ENCODE measurements at regions not wholly inside any gene's neighbourhood (a gene's known extent, or its start where the extent isn't known, plus 50 kb on each side); places are given as distances from the start of the nearest gene placed in this dataset.

- no peak for DNase-seq (ENCODE audit: low read depth)
These were observed 57.8 kb downstream of the PRLHR start for GRCh38 chr10:118537623-118538022.

DNA sequence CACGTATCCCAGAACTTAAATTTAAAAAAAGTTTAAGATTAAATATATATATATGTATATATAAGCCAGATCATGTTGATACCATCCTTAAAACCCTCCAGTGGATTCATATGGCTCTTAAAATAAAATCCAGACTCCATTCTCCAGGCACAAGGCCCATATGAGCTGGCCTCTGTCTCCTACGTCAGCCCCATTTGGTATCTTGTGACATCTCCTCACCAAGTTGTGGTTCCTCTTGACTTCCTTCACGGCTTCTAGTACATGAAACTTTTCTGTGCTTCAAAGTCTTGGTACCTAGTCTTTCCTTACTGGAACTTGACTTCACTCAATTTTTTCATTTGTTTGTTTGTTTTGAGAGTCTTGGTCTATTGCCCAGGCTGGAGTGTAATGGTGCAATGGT, 61.3 kb downstream of the PRLHR start:
- DNase-seq (ENCODE audit: low read depth) = no peak

GRCh38 chr10:118531105-118531852, 64.2 kb downstream of the PRLHR start:
- no peak for DNase-seq (ENCODE audit: low read depth)

DNA sequence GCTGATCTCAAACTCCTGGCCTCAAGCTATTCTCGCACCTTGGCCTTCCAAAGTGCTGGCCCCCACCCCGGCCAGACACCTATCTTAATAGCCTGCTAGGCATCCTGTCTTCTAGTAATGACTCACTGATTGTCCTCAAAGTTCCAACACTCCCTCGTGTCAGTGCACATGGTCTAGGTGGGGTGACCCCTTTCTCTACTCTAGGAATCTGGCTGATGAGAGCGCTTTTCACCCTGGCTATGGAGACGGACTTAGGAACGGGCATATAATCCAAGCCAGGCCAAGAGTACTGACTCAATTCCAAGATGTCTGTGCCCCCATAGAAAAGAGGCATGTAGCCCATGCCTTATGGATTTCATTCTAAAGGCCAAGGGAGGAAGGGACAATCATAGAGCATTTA, 67.0 kb downstream of the PRLHR start:
- no peak for DNase-seq (ENCODE audit: low read depth)

- DNase-seq (ENCODE audit: low read depth) = no peak
These were observed 71.7 kb downstream of the PRLHR start for GRCh38 chr10:118523775-118524174.

DNA sequence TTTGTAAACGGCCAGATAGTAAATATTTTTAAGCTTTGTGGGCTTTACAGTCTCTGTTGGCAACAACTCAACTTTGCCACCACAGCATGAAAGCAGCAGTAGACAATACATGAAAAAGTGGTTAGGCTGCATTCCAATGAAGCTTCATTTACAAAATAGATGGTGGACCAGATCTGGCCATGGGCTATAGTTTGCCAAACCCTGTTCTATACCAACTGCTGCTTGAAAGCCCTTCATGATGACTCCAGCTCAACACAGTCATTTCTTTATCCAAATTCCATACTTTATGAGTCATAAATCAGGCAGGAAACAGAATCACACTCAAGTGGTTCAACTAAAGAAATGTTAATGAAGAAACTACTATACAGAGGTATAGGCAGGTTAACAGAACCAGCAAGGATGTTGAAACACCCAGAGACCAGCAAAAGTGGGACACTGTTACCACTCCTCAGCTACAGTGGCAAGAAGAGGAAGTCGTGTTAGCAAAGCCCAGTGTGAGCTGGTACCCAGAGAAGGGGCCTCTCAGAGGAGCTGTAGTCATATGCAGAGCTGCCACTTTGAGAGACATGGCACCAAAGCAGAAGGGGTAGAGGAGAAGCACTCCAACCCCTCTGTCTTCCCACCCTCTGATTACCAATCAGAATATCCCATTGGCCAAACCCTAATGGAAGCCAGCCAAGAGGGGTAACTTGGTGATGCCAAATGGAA, 72.5 kb downstream of the PRLHR start:
- DNase-seq (ENCODE audit: low read depth) = no peak

DNA sequence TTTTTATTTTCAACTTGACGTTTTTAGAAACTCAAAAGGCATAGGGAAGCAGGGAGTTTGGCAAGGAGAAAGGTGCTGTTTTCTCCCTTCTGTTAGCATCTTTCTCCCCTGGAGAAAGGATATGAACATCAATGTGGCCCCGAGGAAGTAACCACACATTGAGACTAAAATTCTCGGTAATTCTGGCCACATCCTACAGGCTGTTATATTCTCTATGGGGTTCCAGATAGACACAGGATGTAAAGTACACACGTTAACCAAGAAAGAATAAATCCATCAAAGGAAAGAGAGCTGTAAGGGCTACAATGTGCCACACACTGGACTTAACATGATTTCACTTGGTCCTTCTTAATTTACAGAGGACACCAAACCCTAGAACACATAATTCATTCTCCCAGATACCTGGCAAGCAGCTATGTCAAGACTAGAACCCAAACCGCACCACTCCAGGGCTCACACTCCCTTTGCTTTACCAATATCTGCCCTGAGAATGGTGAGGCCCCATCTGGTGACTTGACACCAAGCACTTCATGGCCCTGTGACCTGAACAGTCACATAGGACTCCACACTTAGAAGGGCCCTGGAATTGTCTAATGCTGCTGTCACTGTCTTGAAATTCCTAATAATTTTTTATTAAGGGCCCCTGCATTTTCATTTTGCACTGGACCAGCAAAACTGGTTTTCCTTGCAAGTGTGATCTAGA, 73.9 kb downstream of the PRLHR start:
- DNase-seq (ENCODE audit: low read depth) = no peak

DNA sequence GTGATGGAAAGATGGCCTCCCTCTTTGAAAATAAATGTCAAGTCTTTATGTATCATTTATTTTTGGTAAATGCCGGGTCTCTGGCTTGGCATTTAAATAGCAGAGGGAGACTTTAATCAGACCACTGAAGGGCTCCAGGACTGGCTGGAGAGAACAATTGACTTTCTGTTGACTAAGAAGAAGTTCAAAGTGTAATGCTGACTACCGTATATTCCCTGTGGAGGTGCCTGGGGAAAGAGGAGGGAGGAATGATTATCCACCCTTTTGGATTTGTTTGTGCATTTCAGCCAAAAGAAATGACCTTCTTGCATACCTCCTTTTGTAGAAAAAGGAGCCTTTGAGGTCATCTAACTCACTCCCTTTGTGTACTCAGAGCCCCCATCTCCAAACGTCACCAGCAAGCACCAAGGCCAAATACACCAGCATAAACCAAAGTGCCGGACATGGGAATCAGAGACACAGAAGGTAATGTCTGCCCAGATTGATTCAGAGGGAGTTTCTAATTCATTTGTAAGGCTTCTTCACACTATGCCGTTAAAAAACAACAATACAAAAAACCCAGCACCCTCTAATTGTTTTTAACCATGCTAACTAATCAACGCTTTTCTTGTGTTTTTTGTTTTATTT, 75.2 kb downstream of the PRLHR start:
- no peak for DNase-seq (ENCODE audit: low read depth)

DNA sequence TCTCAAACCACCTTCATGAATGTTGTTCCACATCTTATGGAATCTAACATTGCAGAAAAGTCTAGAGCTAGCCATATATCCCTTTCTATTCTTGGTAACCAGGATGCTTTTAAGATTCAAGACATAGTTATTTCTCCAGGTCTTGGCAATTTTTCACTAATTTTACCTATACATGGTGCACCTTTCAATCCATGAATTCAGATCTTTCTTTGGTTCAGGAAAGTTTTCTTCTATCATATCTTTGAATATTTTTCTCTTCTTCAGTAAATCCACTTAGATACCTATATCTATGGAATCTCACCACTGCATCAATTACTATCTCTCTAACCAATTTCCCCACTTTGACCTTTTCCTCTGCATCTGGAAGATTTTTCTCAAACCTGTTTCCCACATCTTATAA, 77.4 kb downstream of the PRLHR start:
- no peak for DNase-seq (ENCODE audit: low read depth)

DNA sequence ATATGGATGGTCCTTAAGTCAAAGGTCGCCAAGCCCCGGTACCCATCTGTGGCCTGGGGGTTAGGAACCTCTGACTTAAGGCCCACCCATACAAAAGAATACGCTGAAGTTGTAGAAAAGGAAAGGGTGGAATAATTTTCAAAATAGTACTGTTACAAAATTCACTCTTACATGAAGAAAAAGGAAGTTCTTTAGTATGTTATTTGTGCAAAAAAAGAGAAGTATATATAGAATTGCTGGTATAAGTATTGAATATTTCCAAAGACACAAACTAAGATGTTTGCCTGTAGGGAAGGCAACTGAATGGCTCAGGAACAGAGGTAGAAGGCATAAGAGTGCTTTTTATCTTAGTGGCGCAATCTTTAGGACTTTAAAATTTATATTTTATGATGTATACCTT, 78.7 kb downstream of the PRLHR start:
- DNase-seq (ENCODE audit: low read depth) = no peak

GRCh38 chr10:118513174-118513573, 82.3 kb downstream of the PRLHR start:
- DNase-seq (ENCODE audit: low read depth) = no peak

DNA sequence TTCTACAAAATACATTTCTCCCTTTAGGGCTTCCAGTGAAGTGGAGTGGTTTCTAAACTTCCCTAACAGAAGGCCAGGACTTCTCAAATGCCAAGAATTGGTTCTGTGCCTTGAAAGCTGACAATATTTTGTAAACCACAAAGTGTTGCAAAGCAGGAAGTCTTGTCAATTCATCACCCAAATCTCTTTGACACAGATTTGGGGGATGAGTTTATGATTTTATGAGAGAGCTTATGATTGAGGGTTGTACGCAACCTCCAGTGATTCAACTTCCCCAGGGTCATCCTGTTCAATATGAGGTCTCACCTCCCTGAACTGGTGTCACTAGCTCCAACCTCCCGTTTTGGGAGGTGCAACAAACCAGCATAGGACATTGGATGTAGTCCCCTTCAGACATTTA, 83.7 kb downstream of the PRLHR start:
- no peak for DNase-seq (ENCODE audit: low read depth)

DNA sequence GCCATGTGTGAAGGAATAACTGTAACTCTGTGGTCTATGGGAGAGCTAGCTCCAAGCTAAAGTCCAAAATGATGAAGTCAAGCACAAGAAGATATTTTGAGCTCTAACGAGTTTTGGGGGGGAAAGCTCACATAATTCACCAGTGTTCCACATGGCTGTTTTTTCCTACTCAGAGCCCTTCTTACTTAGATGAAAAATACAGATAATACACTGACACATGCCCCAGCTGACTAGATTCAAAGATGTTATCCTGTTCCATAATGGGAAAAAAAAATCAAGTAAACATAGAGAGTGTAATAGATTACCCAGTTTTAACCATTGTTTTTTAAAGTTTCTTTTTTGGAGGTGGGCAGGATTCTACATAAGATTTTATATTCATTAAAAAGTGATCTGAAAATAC, 86.6 kb downstream of the PRLHR start:
- DNase-seq (ENCODE audit: low read depth) = no peak

DNA sequence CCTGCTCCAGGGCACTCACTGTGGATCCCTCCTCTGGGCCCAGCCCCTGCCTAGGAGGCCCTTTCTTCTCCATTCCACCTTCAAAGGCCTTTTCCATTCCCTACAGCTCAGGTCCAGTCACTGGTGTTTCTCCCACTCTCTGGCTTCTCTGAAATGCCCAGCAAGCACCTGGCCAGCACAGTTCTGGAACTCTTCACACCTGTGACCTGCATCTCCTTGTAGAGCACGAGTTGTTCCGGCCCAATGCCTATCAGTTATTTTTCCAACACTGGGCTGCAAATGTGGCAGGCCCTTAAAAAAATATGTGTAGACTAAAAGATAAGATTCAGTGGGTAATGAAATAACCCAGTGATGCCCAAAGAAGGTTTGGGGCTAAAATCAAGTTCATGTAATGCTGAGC, 87.1 kb downstream of the PRLHR start:
- no peak for DNase-seq (ENCODE audit: low read depth)

GRCh38 chr10:118506671-118507590, 88.5 kb downstream of the PRLHR start:
- DNase-seq (ENCODE audit: low read depth) = no peak

DNA sequence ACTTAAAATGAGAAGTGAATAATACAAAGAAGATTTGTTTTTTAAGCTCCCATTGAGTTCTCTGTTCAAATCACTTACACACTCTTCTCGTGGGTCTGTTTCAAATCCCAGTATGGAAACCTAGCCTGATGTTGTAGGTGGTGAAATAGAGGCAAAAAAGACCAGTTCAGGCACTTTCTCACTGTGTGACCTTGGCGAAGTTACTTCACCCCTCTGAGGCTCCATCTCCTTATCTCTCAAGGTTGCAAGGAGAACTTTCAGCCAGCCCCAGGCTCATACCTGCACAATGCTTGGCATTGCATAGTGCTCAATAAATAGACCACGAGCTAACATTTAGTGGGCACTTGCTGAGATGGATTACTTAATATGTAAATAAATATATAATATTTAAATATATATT, 90.1 kb downstream of the PRLHR start:
- DNase-seq (ENCODE audit: low read depth) = no peak

DNA sequence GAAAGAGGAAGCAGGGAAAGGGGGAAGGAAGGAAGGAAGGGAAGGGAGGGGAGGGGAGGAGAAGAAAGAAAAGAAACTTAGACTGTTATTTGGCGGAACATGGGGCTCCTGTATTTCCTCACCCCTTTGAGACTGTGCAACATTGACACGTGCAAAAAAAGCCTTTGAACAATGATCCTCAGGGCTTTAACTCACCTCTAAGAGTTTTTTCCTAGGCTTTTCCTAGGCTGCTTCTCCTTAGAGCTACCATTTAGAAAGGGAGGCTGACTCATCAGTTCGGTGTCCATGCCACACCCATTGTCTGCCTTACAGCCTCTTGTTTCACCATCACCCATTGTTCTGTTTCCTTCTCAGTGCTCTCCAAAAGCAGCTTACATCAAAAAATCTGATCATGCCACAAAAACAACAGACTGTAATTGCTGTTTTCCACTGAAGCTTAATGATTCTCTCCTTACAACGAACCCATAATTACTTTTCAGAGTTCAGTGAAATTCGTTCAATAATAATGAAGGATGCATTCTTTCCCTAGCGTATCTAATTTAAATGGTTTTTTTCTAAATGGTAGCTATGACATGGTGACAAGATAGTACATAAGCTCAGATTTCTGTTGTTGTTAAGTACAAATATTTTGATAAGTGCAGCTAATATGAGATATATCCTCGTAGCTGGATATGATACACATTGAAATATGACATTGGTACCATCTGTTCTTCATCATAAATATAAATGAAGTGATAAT, 90.8 kb downstream of the PRLHR start:
- no peak for DNase-seq (ENCODE audit: low read depth)

DNA sequence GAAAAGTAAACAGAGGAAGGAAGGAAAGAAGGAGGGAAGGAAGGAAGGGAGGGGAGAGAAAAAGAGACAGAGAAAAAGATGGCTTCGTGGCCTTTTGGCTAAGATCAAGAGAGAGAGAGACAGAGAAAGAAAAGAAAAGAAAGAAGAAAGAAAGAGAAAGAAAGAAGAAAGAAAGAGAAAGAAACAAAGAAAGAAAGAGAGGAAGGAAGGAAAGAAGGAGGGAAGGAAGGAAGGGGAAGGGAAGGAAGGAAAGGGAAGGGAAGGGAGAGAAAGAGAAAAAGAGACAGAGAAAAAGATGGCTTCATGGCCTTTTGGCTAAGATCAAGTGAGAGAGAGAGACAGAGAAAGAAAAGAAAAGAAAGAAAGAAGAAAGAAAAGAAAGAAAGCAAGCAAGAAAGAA, 91.4 kb downstream of the PRLHR start:
- DNase-seq (ENCODE audit: low read depth) = no peak

- no peak for DNase-seq (ENCODE audit: low read depth)
These were observed 92.3 kb downstream of the PRLHR start for GRCh38 chr10:118503192-118503591.

DNA sequence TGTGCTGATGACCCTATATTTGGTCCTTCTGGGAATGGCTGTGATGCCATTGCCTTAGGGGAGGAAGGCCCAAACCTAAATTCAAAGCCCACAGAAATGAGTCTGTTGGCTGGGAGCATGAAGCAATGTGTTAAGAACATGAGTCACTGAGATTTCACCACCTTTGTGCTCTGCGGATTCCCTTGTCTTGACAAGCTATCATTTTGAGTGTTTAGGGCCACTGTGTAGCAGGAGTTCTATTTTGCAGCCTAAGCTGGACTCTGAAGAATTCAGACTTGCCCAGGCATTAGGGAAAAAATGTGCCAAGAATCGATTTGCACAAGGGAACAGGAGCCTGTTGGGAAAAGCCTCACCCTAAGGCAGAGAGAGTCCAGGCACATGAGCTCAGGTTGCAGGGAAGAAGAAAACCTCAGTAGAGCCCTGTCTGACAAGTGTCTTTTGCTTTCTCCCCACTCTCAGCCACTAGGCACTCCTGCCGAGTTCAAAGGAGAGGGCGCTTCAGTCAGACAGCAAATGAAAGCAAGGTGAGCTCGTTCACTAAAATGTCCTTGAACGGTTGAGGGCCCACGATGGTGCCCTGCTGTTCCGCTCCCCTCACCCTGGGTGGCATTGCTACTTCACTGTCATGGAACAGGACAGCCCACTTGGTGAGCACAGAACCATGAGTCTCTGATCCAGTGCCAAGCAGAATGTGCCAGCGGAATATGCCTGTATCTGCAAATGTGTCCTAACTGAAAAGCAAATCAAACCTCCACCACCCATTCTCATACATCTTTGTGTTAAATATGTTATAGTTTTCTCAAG, 93.6 kb downstream of the PRLHR start:
- no peak for DNase-seq (ENCODE audit: low read depth)
